Endodermal cell (in vitro differentiated cells): ENCODE measurements at regions not wholly inside any gene's neighbourhood (a gene's known extent, or its start where the extent isn't known, plus 50 kb on each side); places are given as distances from the start of the nearest gene placed in this dataset.

Experiments used
- DNase-seq: peaks from one replicate; pipeline ENCODE4 v3.0.0-alpha.2; 2017
- H3K27ac ChIP-seq: 2 replicates; pipeline ENCODE4 v1.5.1; 2013; ENCODE audit warnings: mild to moderate bottlenecking, low read depth, low read length, moderate library complexity
- H3K27me3 ChIP-seq: 2 replicates; pipeline ENCODE4 v1.6.1; 2013; ENCODE audit warnings: mild to moderate bottlenecking, low read length, moderate library complexity; ENCODE audit not compliant: insufficient read depth, control insufficient read depth, poor library complexity, severe bottlenecking
- H3K36me3 ChIP-seq: 2 replicates; pipeline ENCODE4 v1.7.0; 2013; ENCODE audit warnings: mild to moderate bottlenecking, low read length, moderate library complexity; ENCODE audit not compliant: control insufficient read depth, insufficient read depth
- H3K4me1 ChIP-seq: one replicate; pipeline ENCODE4 v1.7.0; 2013; ENCODE audit warnings: low read length; ENCODE audit not compliant: control insufficient read depth, insufficient read depth
- H3K4me3 ChIP-seq: 2 replicates; pipeline ENCODE4 v1.5.1; 2013; ENCODE audit warnings: mild to moderate bottlenecking, low read length, moderate library complexity
- H3K9ac ChIP-seq: 2 replicates; pipeline ENCODE4 v1.6.1; 2013; ENCODE audit warnings: mild to moderate bottlenecking, low read length, moderate library complexity; ENCODE audit not compliant: poor library complexity, severe bottlenecking; ENCODE audit errors: extremely low read depth
- H3K9me3 ChIP-seq: 2 replicates; pipeline ENCODE4 v1.6.1; 2013; ENCODE audit warnings: mild to moderate bottlenecking, low read length, moderate library complexity; ENCODE audit not compliant: control insufficient read depth
- H3K27ac Mint-ChIP-seq: 2 replicates; pipeline ENCODE4 v1.8.0; 2020; ENCODE audit warnings: mixed read lengths
- H3K27me3 Mint-ChIP-seq: 2 replicates; pipeline ENCODE4 v1.8.0; 2021; ENCODE audit warnings: mild to moderate bottlenecking, mixed read lengths; ENCODE audit not compliant: insufficient read depth
- H3K36me3 Mint-ChIP-seq: 2 replicates; pipeline ENCODE4 v1.8.0; 2020; ENCODE audit warnings: low read depth, mixed read lengths
- H3K4me1 Mint-ChIP-seq: 2 replicates; pipeline ENCODE4 v1.8.0; 2020; ENCODE audit warnings: mixed read lengths
- H3K4me3 Mint-ChIP-seq: 2 replicates; pipeline ENCODE4 v1.8.0; 2020; ENCODE audit warnings: mild to moderate bottlenecking, moderate library complexity, mixed read lengths
- H3K9me3 Mint-ChIP-seq: 2 replicates; pipeline ENCODE4 v1.8.0; 2020; ENCODE audit warnings: mild to moderate bottlenecking, mixed read lengths
- CTCF ChIP-seq: fragments of 200-600 bp; sonication (generic); conservative IDR thresholded peaks from 2 replicates; pipeline ENCODE4 v1.5.0; 2021; ENCODE audit warnings: antibody characterized with exemption, mild to moderate bottlenecking
- WGBS, 2 experiments: methylation state at CpG; one replicate each; pipeline versions ENCODE4 v1.1.5 to v1.1.7; 2013; ENCODE audit warnings: missing lambda C conversion rate in 2 of 2, mixed read lengths in 1 of 2; ENCODE audit not compliant: insufficient coverage in 1 of 2, insufficient read length in 1 of 2; 5-methylcytosine and 5-hydroxymethylcytosine counted together

- Mint-ChIP-seq H3K27me3 (peaks cover 7% of the 10 kb centered on the region), H3K27ac (no peak overlapping the region), H3K9me3 (no peaks in the 10 kb centered on the region), H3K4me3 (no peak overlapping the region), H3K36me3 (no peaks in the 10 kb centered on the region), H3K4me1 (peaks cover 15% of the 10 kb centered on the region)
- Histone ChIP-seq H3K9me3 (no peaks in the 10 kb centered on the region), H3K4me3 (no peak overlapping the region), H3K9ac (no peak overlapping the region), H3K4me1 (peaks cover 3% of the 10 kb centered on the region), H3K27me3 (no peaks in the 10 kb centered on the region), H3K36me3 (no peaks in the 10 kb centered on the region), H3K27ac (no peak overlapping the region)
- DNase-seq = no peak
- 100% methylated on average over 3 to 4 of the region's 4 CpGs for WGBS, 2 experiments
- TF ChIP-seq CTCF = no peak
Observed at GRCh38 chr15:96176831-96177230, 153.7 kb upstream of the NR2F2 start.

GRCh38 chr15:96177279-96177678, 153.2 kb upstream of the NR2F2 start:
- H3K27me3 Mint-ChIP-seq = peaks cover 7% of the 10 kb centered on the region
- H3K36me3 Mint-ChIP-seq = no peaks in the 10 kb centered on the region
- Histone ChIP-seq H3K9me3 (no peaks in the 10 kb centered on the region), H3K27ac (no peak overlapping the region), H3K9ac (no peak overlapping the region), H3K27me3 (no peaks in the 10 kb centered on the region), H3K4me1 (peaks cover 3% of the 10 kb centered on the region), H3K36me3 (no peaks in the 10 kb centered on the region), H3K4me3 (no peak overlapping the region)
- no peak overlapping the region for H3K4me3 Mint-ChIP-seq
- peaks cover 18% of the 10 kb centered on the region for H3K4me1 Mint-ChIP-seq
- 100% methylated on average over 1 of the region's 1 CpG; no CpG with 5 or more reads in 1 of the 2 experiments for WGBS, 2 experiments
- H3K27ac Mint-ChIP-seq = no peak overlapping the region
- no peak for DNase-seq
- H3K9me3 Mint-ChIP-seq = no peaks in the 10 kb centered on the region
- no peak for TF ChIP-seq CTCF

GRCh38 chr15:96180087-96180748, 150.3 kb upstream of the NR2F2 start:
- Histone ChIP-seq H3K4me1 (peaks cover 3% of the 10 kb centered on the region), H3K9me3 (no peaks in the 10 kb centered on the region), H3K27me3 (no peaks in the 10 kb centered on the region), H3K9ac (no peak overlapping the region), H3K27ac (no peak overlapping the region), H3K4me3 (no peak overlapping the region), H3K36me3 (no peaks in the 10 kb centered on the region)
- peaks cover 7% of the 10 kb centered on the region for H3K27me3 Mint-ChIP-seq
- no peak for DNase-seq
- TF ChIP-seq CTCF = no peak
- peaks cover 47% of the 10 kb centered on the region for H3K4me1 Mint-ChIP-seq
- H3K4me3 Mint-ChIP-seq = no peak overlapping the region
- H3K9me3 Mint-ChIP-seq = no peaks in the 10 kb centered on the region
- 52 to 81% methylated on average over 4 to 11 of the region's 11 CpGs for WGBS, 2 experiments
- H3K36me3 Mint-ChIP-seq = no peaks in the 10 kb centered on the region
- no peak overlapping the region for H3K27ac Mint-ChIP-seq
